T-helper 1 cell treated with Interleukin-12 subunit alpha and Interleukin-12 subunit beta and Interleukin-4 antibody, amounts not matched to agents 30 ng/mL and 1 ng/mL, for 36 hours (primary cell): ENCODE measurements at regions not wholly inside any gene's neighbourhood (a gene's known extent, or its start where the extent isn't known, plus 50 kb on each side); places are given as distances from the start of the nearest gene placed in this dataset.

Source experiments
- intact Hi-C: fragments of 100-400 bp; cut with micrococcal nuclease; formaldehyde crosslinking; loops from one replicate; pipeline ENCODE4 v1.15.1; 2024

- intact Hi-C loops, result no loop called here
These were observed 583.9 kb upstream of the LRRC4C start for GRCh38 chr11:42043312-42043711.

GRCh38 chr11:42047637-42048555, 588.4 kb upstream of the LRRC4C start:
- intact Hi-C loops, result no loop called here

GRCh38 chr11:42049186-42049585, 589.7 kb upstream of the LRRC4C start:
- intact Hi-C loops, result no loop called here

- intact Hi-C loops, result no loop called here
These were observed 590.2 kb upstream of the LRRC4C start for GRCh38 chr11:42049650-42050049.

- intact Hi-C loops, result no loop called here
These were observed 595.0 kb upstream of the LRRC4C start for GRCh38 chr11:42054351-42054900.

GRCh38 chr11:42055606-42056005, 596.2 kb upstream of the LRRC4C start:
- intact Hi-C loops, result no loop called here

GRCh38 chr11:42058794-42059193, 599.3 kb upstream of the LRRC4C start:
- intact Hi-C loops, result no loop called here

- intact Hi-C loops, result no loop called here
These were observed 605.7 kb upstream of the LRRC4C start for GRCh38 chr11:42065199-42065598.

- intact Hi-C loops, result no loop called here
These were observed 606.7 kb upstream of the LRRC4C start for GRCh38 chr11:42066113-42066512.

- intact Hi-C loops, result no loop called here
These were observed 614.9 kb upstream of the LRRC4C start for GRCh38 chr11:42074306-42074705.

- intact Hi-C loops, result no loop called here
These were observed 615.7 kb upstream of the LRRC4C start for GRCh38 chr11:42075180-42075579.

GRCh38 chr11:42077794-42078193, 618.3 kb upstream of the LRRC4C start:
- intact Hi-C loops, result no loop called here

- intact Hi-C loops, result no loop called here
These were observed 626.3 kb upstream of the LRRC4C start for GRCh38 chr11:42085736-42086135.

- intact Hi-C loops, result no loop called here
These were observed 634.1 kb upstream of the LRRC4C start for GRCh38 chr11:42093541-42093940.

GRCh38 chr11:42098075-42098474, 638.6 kb upstream of the LRRC4C start:
- intact Hi-C loops, result no loop called here

GRCh38 chr11:42112866-42113265, 653.4 kb upstream of the LRRC4C start:
- intact Hi-C loops, result no loop called here

GRCh38 chr11:42114927-42115326, 655.5 kb upstream of the LRRC4C start:
- intact Hi-C loops, result no loop called here

- intact Hi-C loops, result no loop called here
These were observed 679.0 kb upstream of the LRRC4C start for GRCh38 chr11:42138454-42138853.

GRCh38 chr11:42145311-42145710, 685.9 kb upstream of the LRRC4C start:
- intact Hi-C loops, result no loop called here

GRCh38 chr11:42161886-42162285, 702.4 kb upstream of the LRRC4C start:
- intact Hi-C loops, result no loop called here

GRCh38 chr11:42169191-42169590, 709.7 kb upstream of the LRRC4C start:
- intact Hi-C loops, result no loop called here

GRCh38 chr11:42170601-42171000, 711.1 kb upstream of the LRRC4C start:
- intact Hi-C loops, result no loop called here

GRCh38 chr11:42171046-42171445, 711.6 kb upstream of the LRRC4C start:
- intact Hi-C loops, result no loop called here
